Keratinocyte (primary cell): ENCODE measurements at regions not wholly inside any gene's neighbourhood (a gene's known extent, or its start where the extent isn't known, plus 50 kb on each side); places are given as distances from the start of the nearest gene placed in this dataset.

Experiments
- DNase-seq: peaks from one replicate; pipeline ENCODE4 v3.0.0-alpha.2; 2011; ENCODE audit warnings: low read depth, missing footprints, low spot score
- FAIRE-seq: peaks from 2 replicates; lab custom pipeline; 2011; peaks lifted over from hg19 to GRCh38; lab: Jason Lieb, UNC
- H2AFZ ChIP-seq: 2 replicates; pipeline ENCODE4 v1.6.0; 2012; ENCODE audit warnings: low read length, control low read depth, inconsistent platforms; ENCODE audit not compliant: control insufficient read depth
- H3K27ac ChIP-seq: 2 replicates; pipeline ENCODE4 v1.5.1; 2011; ENCODE audit warnings: low read length; ENCODE audit not compliant: control insufficient read depth, insufficient read depth
- H3K27me3 ChIP-seq: 3 replicates; pipeline ENCODE4 v1.6.0; 2011; ENCODE audit warnings: low read length; ENCODE audit not compliant: control insufficient read depth, insufficient read depth; ENCODE audit errors: extremely low read depth
- H3K36me3 ChIP-seq, 2 experiments: 2 replicates in 1 of 2; 3 replicates in 1 of 2; pipeline ENCODE4 v1.5.1; 2011; ENCODE audit warnings: low read length in 2 of 2, mild to moderate bottlenecking in 1 of 2; ENCODE audit not compliant: control insufficient read depth in 2 of 2, insufficient read depth in 2 of 2; ENCODE audit errors: extremely low read depth in 1 of 2
- H3K4me1 ChIP-seq: 3 replicates; pipeline ENCODE4 v1.5.1; 2011; ENCODE audit warnings: low read length; ENCODE audit not compliant: control insufficient read depth, insufficient read depth; ENCODE audit errors: extremely low read depth
- H3K4me2 ChIP-seq: 3 replicates; pipeline ENCODE4 v1.6.0; 2011; ENCODE audit warnings: low read depth, low read length; ENCODE audit not compliant: control insufficient read depth, insufficient read depth; ENCODE audit errors: extremely low read depth
- H3K4me3 ChIP-seq, 3 experiments: fragments of 200-600 bp in 1 of 3; sonication (generic) in 1 of 3; 2 replicates in 2 of 3; 3 replicates in 1 of 3; pipeline ENCODE4 v1.5.1; 2011 to 2016; ENCODE audit warnings: low read length in 3 of 3, mild to moderate bottlenecking in 3 of 3, control low read depth in 2 of 3, inconsistent platforms in 1 of 3, low read depth in 1 of 3, mixed read lengths in 1 of 3, mixed run types in 1 of 3, moderate library complexity in 1 of 3; ENCODE audit not compliant: control insufficient read depth in 2 of 3, insufficient read depth in 2 of 3; ENCODE audit errors: extremely low read depth in 1 of 3
- H3K79me2 ChIP-seq: 2 replicates; pipeline ENCODE4 v1.6.0; 2012; ENCODE audit warnings: low read length; ENCODE audit not compliant: control insufficient read depth, insufficient read depth
- H3K9ac ChIP-seq: 3 replicates; pipeline ENCODE4 v1.6.0; 2011; ENCODE audit warnings: low read length; ENCODE audit not compliant: control insufficient read depth, insufficient read depth; ENCODE audit errors: extremely low read depth
- H3K9me1 ChIP-seq: 3 replicates; pipeline ENCODE4 v1.6.0; 2011; ENCODE audit warnings: low read length; ENCODE audit not compliant: control insufficient read depth, insufficient read depth; ENCODE audit errors: extremely low read depth
- H3K9me3 ChIP-seq: 2 replicates; pipeline ENCODE4 v1.5.1; 2012; ENCODE audit warnings: low read depth, low read length; ENCODE audit not compliant: control insufficient read depth
- H4K20me1 ChIP-seq: 3 replicates; pipeline ENCODE4 v1.6.0; 2011; ENCODE audit warnings: low read length; ENCODE audit not compliant: control insufficient read depth, insufficient read depth; ENCODE audit errors: extremely low read depth
- EZH2 ChIP-seq: IDR thresholded peaks from one replicate; pipeline ENCODE4 v1.6.1; 2012; ENCODE audit warnings: inconsistent platforms, mild to moderate bottlenecking, low read length, moderate library complexity
- dilution Hi-C: fragments of 300-500 bp; cut with MboI; formaldehyde crosslinking; loops from one replicate; pipeline ENCODE4 v1.7.0; 2020; ENCODE audit warnings: low sequenced_read_pairs; ENCODE audit not compliant: extremely low pct_ligation_motif_present
- TF ChIP-seq, protein P1 (sequence below), 3 experiments: IDR thresholded peaks in 1 of 3; conservative IDR thresholded peaks in 1 of 3; optimal IDR thresholded peaks in 1 of 3; 2 replicates in 2 of 3; 3 replicates in 1 of 3; pipeline versions ENCODE3 to v1.5.1; 2011; ENCODE audit warnings: low read length in 3 of 3, mild to moderate bottlenecking in 3 of 3, moderate library complexity in 2 of 3, control low read depth in 1 of 3, inconsistent platforms in 1 of 3; ENCODE audit not compliant: insufficient read depth in 2 of 3; ENCODE audit errors: extremely low read depth in 1 of 3

DNA sequence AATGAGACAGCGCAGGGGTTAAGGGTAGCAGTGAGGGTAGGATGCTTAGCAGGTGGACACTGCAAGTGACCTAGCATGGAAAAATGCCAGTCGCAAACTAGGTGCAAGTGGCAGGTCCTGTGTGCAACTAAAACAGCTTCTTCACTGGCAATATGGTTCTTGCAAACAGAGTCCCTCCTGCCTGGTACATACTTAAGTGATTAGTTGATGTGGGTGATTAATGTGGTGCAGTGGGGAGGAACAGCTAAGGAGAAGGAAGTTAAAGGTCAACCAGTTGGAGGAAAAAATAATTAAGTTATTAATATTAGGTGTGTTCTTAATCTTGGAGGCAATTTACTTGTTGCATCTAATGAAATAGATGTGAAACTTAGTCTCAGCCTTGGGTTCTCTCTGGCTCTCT, 121.6 kb upstream of the IGFBP7 start:
- H3K4me2 ChIP-seq, result no peak overlapping the region
- H3K9me3 ChIP-seq, result no peaks in the 10 kb centered on the region
- no peaks in the 10 kb centered on the region for H4K20me1 ChIP-seq
- DNase-seq (peak; percentile 19), FAIRE-seq (no peak)
- dilution Hi-C loops, result no loop called here
- TF ChIP-seq EZH2, result no peak
- TF ChIP-seq, protein P1, sequence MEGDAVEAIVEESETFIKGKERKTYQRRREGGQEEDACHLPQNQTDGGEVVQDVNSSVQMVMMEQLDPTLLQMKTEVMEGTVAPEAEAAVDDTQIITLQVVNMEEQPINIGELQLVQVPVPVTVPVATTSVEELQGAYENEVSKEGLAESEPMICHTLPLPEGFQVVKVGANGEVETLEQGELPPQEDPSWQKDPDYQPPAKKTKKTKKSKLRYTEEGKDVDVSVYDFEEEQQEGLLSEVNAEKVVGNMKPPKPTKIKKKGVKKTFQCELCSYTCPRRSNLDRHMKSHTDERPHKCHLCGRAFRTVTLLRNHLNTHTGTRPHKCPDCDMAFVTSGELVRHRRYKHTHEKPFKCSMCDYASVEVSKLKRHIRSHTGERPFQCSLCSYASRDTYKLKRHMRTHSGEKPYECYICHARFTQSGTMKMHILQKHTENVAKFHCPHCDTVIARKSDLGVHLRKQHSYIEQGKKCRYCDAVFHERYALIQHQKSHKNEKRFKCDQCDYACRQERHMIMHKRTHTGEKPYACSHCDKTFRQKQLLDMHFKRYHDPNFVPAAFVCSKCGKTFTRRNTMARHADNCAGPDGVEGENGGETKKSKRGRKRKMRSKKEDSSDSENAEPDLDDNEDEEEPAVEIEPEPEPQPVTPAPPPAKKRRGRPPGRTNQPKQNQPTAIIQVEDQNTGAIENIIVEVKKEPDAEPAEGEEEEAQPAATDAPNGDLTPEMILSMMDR (optimal IDR thresholded peaks at IDR 0.05 in 1 of 3, IDR thresholded peaks at IDR 0.05 in 1 of 3, conservative IDR thresholded peaks at IDR 0.05 in 1 of 3; ENCODE audit: extremely low read depth in 1 of 3, insufficient read depth in 2 of 3, low read length in 3 of 3), result no peak
- H3K4me1 ChIP-seq, result peaks cover 5% of the 10 kb centered on the region
- no peak overlapping the region for H3K4me3 ChIP-seq
- no peak overlapping the region for H3K9ac ChIP-seq
- H2AFZ ChIP-seq, result no peak overlapping the region
- H3K79me2 ChIP-seq, result no peaks in the 10 kb centered on the region
- H3K9me1 ChIP-seq, result no peaks in the 10 kb centered on the region
- no peaks in the 10 kb centered on the region for H3K27me3 ChIP-seq
- no peaks in the 10 kb centered on the region for H3K36me3 ChIP-seq
- H3K27ac ChIP-seq, result no peak overlapping the region

DNA sequence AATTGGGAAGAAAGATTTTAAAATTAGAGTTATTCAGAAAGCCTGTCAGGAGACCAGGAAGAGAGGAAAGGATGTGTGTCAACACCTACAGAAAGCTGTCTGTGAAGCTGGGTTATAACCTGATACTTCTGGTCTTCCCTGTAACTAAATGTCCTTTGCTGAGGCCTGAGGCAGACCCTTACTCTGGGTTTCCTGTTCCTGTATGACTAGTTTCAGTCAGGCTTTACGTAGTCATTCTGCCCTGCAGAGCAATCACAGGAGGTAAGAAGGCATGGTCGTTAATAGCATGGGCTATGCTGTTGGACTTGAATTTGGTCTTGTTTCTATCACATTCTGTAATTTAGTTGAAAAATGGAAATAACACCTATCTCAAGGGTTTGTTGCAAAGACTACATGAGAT, 110.5 kb upstream of the IGFBP7 start:
- Histone ChIP-seq H3K79me2 (no peaks in the 10 kb centered on the region), H3K4me2 (no peak overlapping the region), H3K36me3 (no peaks in the 10 kb centered on the region), H3K27ac (no peak overlapping the region), H3K9me3 (no peaks in the 10 kb centered on the region), H3K4me1 (no peaks in the 10 kb centered on the region), H2AFZ (no peak overlapping the region), H4K20me1 (no peaks in the 10 kb centered on the region), H3K4me3 (no peak overlapping the region), H3K9me1 (no peaks in the 10 kb centered on the region), H3K27me3 (peaks cover 3% of the 10 kb centered on the region), H3K9ac (no peak overlapping the region)
- no peak for TF ChIP-seq EZH2
- TF ChIP-seq, protein P1 (optimal IDR thresholded peaks at IDR 0.05 in 1 of 3, IDR thresholded peaks at IDR 0.05 in 1 of 3, conservative IDR thresholded peaks at IDR 0.05 in 1 of 3; ENCODE audit: extremely low read depth in 1 of 3, insufficient read depth in 2 of 3, low read length in 3 of 3), result no peak
- DNase-seq (no peak), FAIRE-seq (no peak)
- dilution Hi-C loops, result no loop called here
